ENCODE measurements at regions not wholly inside any gene's neighbourhood (a gene's known extent, or its start where the extent isn't known, plus 50 kb on each side); places are given as distances from the start of the nearest gene placed in this dataset.

- TF ChIP-seq, protein P1, sequence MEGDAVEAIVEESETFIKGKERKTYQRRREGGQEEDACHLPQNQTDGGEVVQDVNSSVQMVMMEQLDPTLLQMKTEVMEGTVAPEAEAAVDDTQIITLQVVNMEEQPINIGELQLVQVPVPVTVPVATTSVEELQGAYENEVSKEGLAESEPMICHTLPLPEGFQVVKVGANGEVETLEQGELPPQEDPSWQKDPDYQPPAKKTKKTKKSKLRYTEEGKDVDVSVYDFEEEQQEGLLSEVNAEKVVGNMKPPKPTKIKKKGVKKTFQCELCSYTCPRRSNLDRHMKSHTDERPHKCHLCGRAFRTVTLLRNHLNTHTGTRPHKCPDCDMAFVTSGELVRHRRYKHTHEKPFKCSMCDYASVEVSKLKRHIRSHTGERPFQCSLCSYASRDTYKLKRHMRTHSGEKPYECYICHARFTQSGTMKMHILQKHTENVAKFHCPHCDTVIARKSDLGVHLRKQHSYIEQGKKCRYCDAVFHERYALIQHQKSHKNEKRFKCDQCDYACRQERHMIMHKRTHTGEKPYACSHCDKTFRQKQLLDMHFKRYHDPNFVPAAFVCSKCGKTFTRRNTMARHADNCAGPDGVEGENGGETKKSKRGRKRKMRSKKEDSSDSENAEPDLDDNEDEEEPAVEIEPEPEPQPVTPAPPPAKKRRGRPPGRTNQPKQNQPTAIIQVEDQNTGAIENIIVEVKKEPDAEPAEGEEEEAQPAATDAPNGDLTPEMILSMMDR (IDR thresholded peaks at IDR 0.05), result no peak
- TF ChIP-seq POLR2A (IDR thresholded peaks at IDR 0.05), result no peak
Observed at GRCh38 chr4:187416216-187416615, 579.4 kb upstream of the ZFP42 start.
